ENCODE measurements at regions not wholly inside any gene's neighbourhood (a gene's known extent, or its start where the extent isn't known, plus 50 kb on each side); places are given as distances from the start of the nearest gene placed in this dataset.

DNA sequence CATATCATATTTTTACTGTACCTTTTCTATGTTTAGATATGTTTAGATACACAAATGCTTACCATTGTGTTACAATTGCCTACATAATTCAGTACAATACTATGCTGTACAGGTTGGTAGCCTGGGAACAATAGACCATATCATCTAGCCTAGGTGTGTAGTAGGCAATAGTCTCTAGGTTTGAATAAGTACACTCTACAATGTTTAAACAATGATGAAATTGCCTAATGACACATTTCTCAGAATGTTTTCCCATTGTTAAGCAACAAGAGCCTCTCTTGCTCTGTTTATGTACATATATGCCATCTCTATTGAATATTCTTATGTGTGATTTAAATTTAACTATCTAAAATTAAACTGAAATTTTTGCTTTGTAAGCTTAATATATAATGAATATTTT, 209.6 kb upstream of the ST8SIA4 start:
- no peaks in the 10 kb centered on the region for H3K27me3 ChIP-seq (ENCODE audit: insufficient read depth, low read length)
- H3K9ac ChIP-seq (ENCODE audit: extremely low read depth, insufficient read length, low read length): no peak overlapping the region
- H4K8ac ChIP-seq (replicated peaks; ENCODE audit: insufficient read length, low read depth, low read length): no peak overlapping the region
- no peak overlapping the region for H3K4me2 ChIP-seq (ENCODE audit: insufficient read depth, insufficient read length, low read length)
- no peaks in the 10 kb centered on the region for H3K4me1 ChIP-seq (ENCODE audit: insufficient read depth, low read length)
- no peak overlapping the region for H3K27ac ChIP-seq (ENCODE audit: insufficient read length, low read depth, low read length)
- H3K56ac ChIP-seq (ENCODE audit: insufficient read length, low read depth, low read length): no peak overlapping the region
- no peak overlapping the region for H3K4me3 Mint-ChIP-seq
- H3K23ac ChIP-seq (ENCODE audit: insufficient read length, low read depth, low read length): no peak overlapping the region
- H2BK20ac ChIP-seq (ENCODE audit: low read depth, low read length, poor library complexity, severe bottlenecking): no peak overlapping the region
- H3K14ac ChIP-seq (ENCODE audit: insufficient read depth, low read length): no peak overlapping the region
- H4K20me1 ChIP-seq (ENCODE audit: control insufficient read depth, insufficient read depth, insufficient read length): no peaks in the 10 kb centered on the region
- H3K79me2 ChIP-seq (ENCODE audit: insufficient read depth, low read length): no peaks in the 10 kb centered on the region
- no peak overlapping the region for H2BK12ac ChIP-seq (ENCODE audit: insufficient read length, low read depth, low read length)
- no peak overlapping the region for H3K18ac ChIP-seq (ENCODE audit: insufficient read length, low read depth, low read length)
- no peak overlapping the region for H2BK120ac ChIP-seq (ENCODE audit: low read depth, low read length, poor library complexity, severe bottlenecking)
- H2AK5ac ChIP-seq (ENCODE audit: insufficient read length, low read length): no peak overlapping the region
- H3K4ac ChIP-seq (ENCODE audit: low read depth, low read length): no peak overlapping the region
- no peaks in the 10 kb centered on the region for H3K36me3 Mint-ChIP-seq (ENCODE audit: insufficient read depth in 1 of 3, low read depth in 3 of 3)
- H4K5ac ChIP-seq (ENCODE audit: insufficient read length, low read depth, low read length): no peak overlapping the region
- no peak overlapping the region for H2BK15ac ChIP-seq (ENCODE audit: low read depth, low read length)
- no peaks in the 10 kb centered on the region for H3K79me1 ChIP-seq (ENCODE audit: insufficient read depth, low read depth, low read length, poor library complexity, severe bottlenecking)
- TF ChIP-seq, protein P1, sequence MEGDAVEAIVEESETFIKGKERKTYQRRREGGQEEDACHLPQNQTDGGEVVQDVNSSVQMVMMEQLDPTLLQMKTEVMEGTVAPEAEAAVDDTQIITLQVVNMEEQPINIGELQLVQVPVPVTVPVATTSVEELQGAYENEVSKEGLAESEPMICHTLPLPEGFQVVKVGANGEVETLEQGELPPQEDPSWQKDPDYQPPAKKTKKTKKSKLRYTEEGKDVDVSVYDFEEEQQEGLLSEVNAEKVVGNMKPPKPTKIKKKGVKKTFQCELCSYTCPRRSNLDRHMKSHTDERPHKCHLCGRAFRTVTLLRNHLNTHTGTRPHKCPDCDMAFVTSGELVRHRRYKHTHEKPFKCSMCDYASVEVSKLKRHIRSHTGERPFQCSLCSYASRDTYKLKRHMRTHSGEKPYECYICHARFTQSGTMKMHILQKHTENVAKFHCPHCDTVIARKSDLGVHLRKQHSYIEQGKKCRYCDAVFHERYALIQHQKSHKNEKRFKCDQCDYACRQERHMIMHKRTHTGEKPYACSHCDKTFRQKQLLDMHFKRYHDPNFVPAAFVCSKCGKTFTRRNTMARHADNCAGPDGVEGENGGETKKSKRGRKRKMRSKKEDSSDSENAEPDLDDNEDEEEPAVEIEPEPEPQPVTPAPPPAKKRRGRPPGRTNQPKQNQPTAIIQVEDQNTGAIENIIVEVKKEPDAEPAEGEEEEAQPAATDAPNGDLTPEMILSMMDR (conservative IDR thresholded peaks at IDR 0.05): no peak
- H3K9me3 ChIP-seq (ENCODE audit: control insufficient read depth, low read depth, low read length): no peaks in the 10 kb centered on the region
- no peaks in the 10 kb centered on the region for H3K27me3 Mint-ChIP-seq (ENCODE audit: low read depth)
- H3K27ac Mint-ChIP-seq: no peak overlapping the region
- H4K91ac ChIP-seq (ENCODE audit: insufficient read length, low read depth, low read length): no peak overlapping the region
- no peak for DNase-seq
- H3K23me2 ChIP-seq (ENCODE audit: insufficient read length, low read depth, low read length, poor library complexity, severe bottlenecking): no peaks in the 10 kb centered on the region
- no peaks in the 10 kb centered on the region for H3K9me3 Mint-ChIP-seq
- no peak overlapping the region for H2AFZ ChIP-seq (ENCODE audit: low read length)
- H2BK5ac ChIP-seq (ENCODE audit: insufficient read length, low read length): no peak overlapping the region
- H3T11ph ChIP-seq (ENCODE audit: low read length): no peak overlapping the region
- H3K4me1 Mint-ChIP-seq: no peaks in the 10 kb centered on the region

Measured in H9 (cell line).